GM23338 (cell line): ENCODE measurements at regions not wholly inside any gene's neighbourhood (a gene's known extent, or its start where the extent isn't known, plus 50 kb on each side); places are given as distances from the start of the nearest gene placed in this dataset.

Experiments
- ATAC-seq: fragments of 200-7000 bp; cut with Tn5 transposase; 3 replicates; pipeline ENCODE4 v1.9.1; 2020
- DNase-seq: peaks from one replicate; pipeline ENCODE4 v3.0.0-alpha.2; 2015; ENCODE audit warnings: low spot score
- H2AFZ ChIP-seq: fragments of 200-600 bp; sonication (generic); 2 replicates; pipeline ENCODE4 v1.8.0; 2016; ENCODE audit warnings: antibody characterized with exemption, mild to moderate bottlenecking, moderate library complexity
- H3F3A ChIP-seq: fragments of 200-600 bp; sonication (generic); replicated peaks from 2 replicates; pipeline ENCODE4 v1.8.0; 2017; ENCODE audit warnings: antibody characterized with exemption, mixed run types, low read depth
- H3K27ac ChIP-seq: fragments of 200-600 bp; sonication (generic); 2 replicates; pipeline ENCODE4 v1.6.1; 2016; ENCODE audit warnings: low read depth
- H3K27me3 ChIP-seq: fragments of 200-600 bp; sonication (generic); 2 replicates; pipeline ENCODE4 v1.8.0; 2016; ENCODE audit warnings: mild to moderate bottlenecking, mixed run types, moderate library complexity; ENCODE audit not compliant: insufficient read depth
- H3K36me3 ChIP-seq: fragments of 200-600 bp; sonication (generic); 2 replicates; pipeline ENCODE4 v1.8.0; 2016; ENCODE audit warnings: mild to moderate bottlenecking; ENCODE audit not compliant: insufficient read depth
- H3K4me1 ChIP-seq: fragments of 200-600 bp; sonication (generic); 2 replicates; pipeline ENCODE4 v1.8.0; 2016; ENCODE audit warnings: mild to moderate bottlenecking, moderate library complexity; ENCODE audit not compliant: insufficient read depth
- H3K4me2 ChIP-seq: fragments of 200-600 bp; sonication (generic); 2 replicates; pipeline ENCODE4 v1.7.1; 2017; ENCODE audit warnings: mixed run types
- H3K4me3 ChIP-seq: fragments of 200-600 bp; sonication (generic); 2 replicates; pipeline ENCODE4 v1.6.1; 2016; ENCODE audit warnings: mixed run types
- H3K79me2 ChIP-seq: fragments of 200-600 bp; sonication (generic); replicated peaks from 2 replicates; pipeline ENCODE4 v1.8.0; 2017; ENCODE audit warnings: mild to moderate bottlenecking; ENCODE audit not compliant: insufficient read depth
- H3K9me2 ChIP-seq: fragments of 200-600 bp; sonication (generic); 2 replicates; pipeline ENCODE4 v1.8.0; 2017; ENCODE audit not compliant: insufficient read depth
- H4K20me1 ChIP-seq: fragments of 200-600 bp; sonication (generic); replicated peaks from 2 replicates; pipeline ENCODE4 v1.8.0; 2017; ENCODE audit warnings: mild to moderate bottlenecking; ENCODE audit not compliant: insufficient read depth
- H3K27ac Mint-ChIP-seq: 2 replicates; pipeline ENCODE4 v1.8.0; 2020; ENCODE audit warnings: inconsistent platforms, mild to moderate bottlenecking, moderate library complexity, mixed read lengths
- H3K27me3 Mint-ChIP-seq: 3 replicates; pipeline ENCODE4 v1.8.0; 2022; ENCODE audit warnings: low read depth, mild to moderate bottlenecking, moderate library complexity, mixed read lengths, inconsistent platforms; ENCODE audit not compliant: insufficient read depth, poor library complexity
- H3K36me3 Mint-ChIP-seq: 3 replicates; pipeline ENCODE4 v1.8.0; 2021; ENCODE audit warnings: low read depth, mild to moderate bottlenecking, inconsistent platforms, moderate library complexity, mixed read lengths
- H3K4me1 Mint-ChIP-seq: 3 replicates; pipeline ENCODE4 v1.8.0; 2020; ENCODE audit warnings: mild to moderate bottlenecking, inconsistent platforms, mixed read lengths
- H3K4me3 Mint-ChIP-seq: 3 replicates; pipeline ENCODE4 v1.8.0; 2021; ENCODE audit warnings: moderate library complexity, mild to moderate bottlenecking, inconsistent platforms, mixed read lengths
- H3K9me3 Mint-ChIP-seq: 3 replicates; pipeline ENCODE4 v1.8.0; 2020; ENCODE audit warnings: moderate library complexity, mild to moderate bottlenecking, inconsistent platforms, mixed read lengths
- CREB1 ChIP-seq: fragments of 250-450 bp; sonication (Bioruptor Pico); IDR thresholded peaks from 2 replicates; pipeline ENCODE4 v1.5.0; 2020; ENCODE audit warnings: low read depth, mild to moderate bottlenecking, moderate library complexity
- CTCF ChIP-seq, 2 experiments: fragments of 200-600 bp in 1 of 2; sonication (generic) in 1 of 2; conservative IDR thresholded peaks; 2 replicates each; pipeline versions ENCODE4 v1.5.1 to v1.6.1; 2016 to 2017; ENCODE audit warnings: antibody characterized with exemption in 2 of 2, low read depth in 2 of 2, mild to moderate bottlenecking in 2 of 2, moderate library complexity in 1 of 2
- ETS1 ChIP-seq: IDR thresholded peaks from 2 replicates; pipeline ENCODE4 v1.6.1; 2016; ENCODE audit warnings: antibody characterized with exemption
- EZH2 ChIP-seq: fragments of 200-600 bp; sonication (generic); IDR thresholded peaks from one replicate; pipeline ENCODE4 v1.8.0; 2017; ENCODE audit warnings: antibody characterized with exemption, mild to moderate bottlenecking, low read depth; ENCODE audit not compliant: unreplicated experiment
- EZH2phosphoT487 ChIP-seq: fragments of 200-600 bp; sonication (generic); IDR thresholded peaks from one replicate; pipeline ENCODE4 v1.8.1; 2018; ENCODE audit warnings: antibody characterized with exemption; ENCODE audit not compliant: unreplicated experiment
- JUNB ChIP-seq: IDR thresholded peaks from one replicate; pipeline ENCODE4 v1.6.1; 2016; ENCODE audit warnings: antibody characterized with exemption; ENCODE audit not compliant: unreplicated experiment
- NANOG ChIP-seq: IDR thresholded peaks from 2 replicates; pipeline ENCODE4 v1.6.1; 2016; ENCODE audit warnings: antibody characterized with exemption, borderline replicate concordance
- POLR2AphosphoS5 ChIP-seq: IDR thresholded peaks from 2 replicates; pipeline ENCODE4 v1.6.1; 2016; ENCODE audit warnings: antibody characterized with exemption, low read depth
- REST ChIP-seq: IDR thresholded peaks from one replicate; pipeline ENCODE4 v1.6.1; 2018; ENCODE audit warnings: antibody characterized with exemption; ENCODE audit not compliant: unreplicated experiment
- ZNF114 ChIP-seq: fragments of 250-450 bp; sonication (Bioruptor Pico); IDR thresholded peaks from 2 replicates; pipeline ENCODE4 v1.5.0; 2020; ENCODE audit warnings: mild to moderate bottlenecking, moderate library complexity
- ZNF331 ChIP-seq: fragments of 250-450 bp; sonication (Bioruptor Pico); IDR thresholded peaks from 2 replicates; pipeline ENCODE4 v1.5.0; 2020; ENCODE audit warnings: low read depth, mild to moderate bottlenecking, moderate library complexity
- ZNF462 ChIP-seq: fragments of 250-450 bp; sonication (Bioruptor Pico); IDR thresholded peaks from 2 replicates; pipeline ENCODE4 v1.5.0; 2020; ENCODE audit warnings: mild to moderate bottlenecking, moderate library complexity

GRCh38 chr13:78997902-78998629 is 339.1 kb upstream of the OBI1 start:
- Histone ChIP-seq H3K36me3 (no peaks in the 10 kb centered on the region), H3K79me2 (no peaks in the 10 kb centered on the region), H3K4me2 (no peak overlapping the region), H3K27me3 (no peaks in the 10 kb centered on the region), H3K4me3 (no peak overlapping the region), H2AFZ (no peak overlapping the region), H3K27ac (no peak overlapping the region), H4K20me1 (no peaks in the 10 kb centered on the region), H3K4me1 (peaks cover 24% of the 10 kb centered on the region), H3F3A (no peaks in the 10 kb centered on the region), H3K9me2 (0 out of 2 replicates have a peak, but pooled peaks cover 4% of the 10 kb centered on the region)
- H3K9me3 Mint-ChIP-seq: no peaks in the 10 kb centered on the region
- H3K4me3 Mint-ChIP-seq: no peak overlapping the region
- H3K36me3 Mint-ChIP-seq: no peaks in the 10 kb centered on the region
- no peak overlapping the region for H3K27ac Mint-ChIP-seq
- no peaks in the 10 kb centered on the region for H3K27me3 Mint-ChIP-seq
- TF ChIP-seq REST (no peak), CTCF (conservative IDR thresholded peaks at IDR 0.05; ENCODE audit: low read depth in 2 of 2) (no peak), ZNF331 (no peak), NANOG (no peak), CREB1 (CRISPR knock-in tag) (no peak), ZNF462 (no peak), ETS1 (no peak), JUNB (no peak), EZH2phosphoT487 (no peak), ZNF114 (CRISPR knock-in tag) (no peak), POLR2AphosphoS5 (no peak), EZH2 (no peak)
- H3K4me1 Mint-ChIP-seq: peaks cover 24% of the 10 kb centered on the region
- DNase-seq (no peak), ATAC-seq (no peak)
